Testis (tissue), 2 donors: ENCODE measurements at regions not wholly inside any gene's neighbourhood (a gene's known extent, or its start where the extent isn't known, plus 50 kb on each side); places are given as distances from the start of the nearest gene placed in this dataset.

Experiments used
- CTCF ChIP-seq, 3 experiments: fragments of 450-650 bp in 2 of 3; fragments of 200-600 bp in 1 of 3; sonication (generic) in 1 of 3; IDR thresholded peaks; one replicate each; pipeline ENCODE4 v1.5.1; 2016 to 2019; ENCODE audit warnings: antibody characterized with exemption in 3 of 3, mild to moderate bottlenecking in 2 of 3, moderate library complexity in 1 of 3
- POLR2A ChIP-seq: fragments of 450-650 bp; IDR thresholded peaks from one replicate; pipeline ENCODE4 v1.6.1; 2017; ENCODE audit warnings: antibody characterized with exemption, mild to moderate bottlenecking, moderate library complexity

- TF ChIP-seq CTCF (IDR thresholded peaks at IDR 0.05) (no peak), POLR2A (no peak)
Observed at GRCh38 chr4:162684371-162684700, 482.4 kb downstream of the NAF1 start.
